OCI-LY3 (cell line): ENCODE measurements at regions not wholly inside any gene's neighbourhood (a gene's known extent, or its start where the extent isn't known, plus 50 kb on each side); places are given as distances from the start of the nearest gene placed in this dataset.

ENCODE experiments used
- EZH2phosphoT487 ChIP-seq: fragments of 200-600 bp; shearing (Covaris generic); IDR thresholded peaks from 2 replicates; pipeline ENCODE4 v1.6.1; 2018; ENCODE audit warnings: antibody characterized with exemption, mixed run types, low read depth
- TF ChIP-seq, protein P1 (sequence below): fragments of 200-600, 300-600 bp; sonication (generic); IDR thresholded peaks from 2 replicates; pipeline ENCODE4 v1.5.1; 2014; ENCODE audit warnings: antibody characterized with exemption, low read length, low read depth

- TF ChIP-seq, protein P1, sequence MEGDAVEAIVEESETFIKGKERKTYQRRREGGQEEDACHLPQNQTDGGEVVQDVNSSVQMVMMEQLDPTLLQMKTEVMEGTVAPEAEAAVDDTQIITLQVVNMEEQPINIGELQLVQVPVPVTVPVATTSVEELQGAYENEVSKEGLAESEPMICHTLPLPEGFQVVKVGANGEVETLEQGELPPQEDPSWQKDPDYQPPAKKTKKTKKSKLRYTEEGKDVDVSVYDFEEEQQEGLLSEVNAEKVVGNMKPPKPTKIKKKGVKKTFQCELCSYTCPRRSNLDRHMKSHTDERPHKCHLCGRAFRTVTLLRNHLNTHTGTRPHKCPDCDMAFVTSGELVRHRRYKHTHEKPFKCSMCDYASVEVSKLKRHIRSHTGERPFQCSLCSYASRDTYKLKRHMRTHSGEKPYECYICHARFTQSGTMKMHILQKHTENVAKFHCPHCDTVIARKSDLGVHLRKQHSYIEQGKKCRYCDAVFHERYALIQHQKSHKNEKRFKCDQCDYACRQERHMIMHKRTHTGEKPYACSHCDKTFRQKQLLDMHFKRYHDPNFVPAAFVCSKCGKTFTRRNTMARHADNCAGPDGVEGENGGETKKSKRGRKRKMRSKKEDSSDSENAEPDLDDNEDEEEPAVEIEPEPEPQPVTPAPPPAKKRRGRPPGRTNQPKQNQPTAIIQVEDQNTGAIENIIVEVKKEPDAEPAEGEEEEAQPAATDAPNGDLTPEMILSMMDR, result no peak
- no peak for TF ChIP-seq EZH2phosphoT487
These were observed 56.4 kb upstream of the ISL1 start for GRCh38 chr5:51326844-51327243.
